ENCODE measurements at regions not wholly inside any gene's neighbourhood (a gene's known extent, or its start where the extent isn't known, plus 50 kb on each side); places are given as distances from the start of the nearest gene placed in this dataset.
A peak's percentile ranks its signal among the peaks of the same experiment; 100 is the strongest.

GRCh38 chr13:111410232-111411021, 90.0 kb downstream of the TEX29 start:
- Histone ChIP-seq H3K36me3 (ENCODE audit: control insufficient read depth in 2 of 2, extremely low read depth in 1 of 2, insufficient read depth in 2 of 2, low read length in 2 of 2) (no peaks in the 10 kb centered on the region), H2AFZ (ENCODE audit: control insufficient read depth, low read length) (no peak overlapping the region), H4K20me1 (ENCODE audit: control insufficient read depth, extremely low read depth, insufficient read depth, low read length) (no peaks in the 10 kb centered on the region), H3K27ac (ENCODE audit: control insufficient read depth, insufficient read depth, low read length) (no peak overlapping the region), H3K79me2 (ENCODE audit: control insufficient read depth, insufficient read depth, low read length) (no peaks in the 10 kb centered on the region), H3K27me3 (ENCODE audit: control insufficient read depth, extremely low read depth, insufficient read depth, low read length) (peaks cover 60% of the 10 kb centered on the region), H3K4me1 (ENCODE audit: control insufficient read depth, extremely low read depth, insufficient read depth, low read length) (no peaks in the 10 kb centered on the region), H3K4me2 (ENCODE audit: control insufficient read depth, extremely low read depth, insufficient read depth, low read depth, low read length) (no peak overlapping the region), H3K4me3 (ENCODE audit: control insufficient read depth in 2 of 3, extremely low read depth in 1 of 3, insufficient read depth in 2 of 3, low read depth in 1 of 3, low read length in 3 of 3) (no peak overlapping the region), H3K9me1 (ENCODE audit: control insufficient read depth, extremely low read depth, insufficient read depth, low read length) (no peaks in the 10 kb centered on the region), H3K9ac (ENCODE audit: control insufficient read depth, extremely low read depth, insufficient read depth, low read length) (no peak overlapping the region), H3K9me3 (ENCODE audit: control insufficient read depth, low read depth, low read length) (no peaks in the 10 kb centered on the region)
- dilution Hi-C loops (cut with MboI; ENCODE audit: extremely low pct_ligation_motif_present, low sequenced_read_pairs), result no loop called here
- FAIRE-seq (no peak), DNase-seq (ENCODE audit: low read depth, low spot score) (no peak)
- TF ChIP-seq CTCF (optimal IDR thresholded peaks at IDR 0.05 in 1 of 3, IDR thresholded peaks at IDR 0.05 in 1 of 3, conservative IDR thresholded peaks at IDR 0.05 in 1 of 3; ENCODE audit: extremely low read depth in 1 of 3, insufficient read depth in 2 of 3, low read length in 3 of 3) (no peak), EZH2 (IDR thresholded peaks at IDR 0.05; ENCODE audit: low read length) (no peak)

- H4K20me1 ChIP-seq (ENCODE audit: control insufficient read depth, extremely low read depth, insufficient read depth, low read length), result no peaks in the 10 kb centered on the region
- no peak overlapping the region for H3K4me3 ChIP-seq (ENCODE audit: control insufficient read depth in 2 of 3, extremely low read depth in 1 of 3, insufficient read depth in 2 of 3, low read depth in 1 of 3, low read length in 3 of 3)
- H3K4me1 ChIP-seq (ENCODE audit: control insufficient read depth, extremely low read depth, insufficient read depth, low read length), result no peaks in the 10 kb centered on the region
- no peaks in the 10 kb centered on the region for H3K36me3 ChIP-seq (ENCODE audit: control insufficient read depth in 2 of 2, extremely low read depth in 1 of 2, insufficient read depth in 2 of 2, low read length in 2 of 2)
- no peak overlapping the region for H3K9ac ChIP-seq (ENCODE audit: control insufficient read depth, extremely low read depth, insufficient read depth, low read length)
- H3K9me1 ChIP-seq (ENCODE audit: control insufficient read depth, extremely low read depth, insufficient read depth, low read length), result no peaks in the 10 kb centered on the region
- peaks cover 60% of the 10 kb centered on the region for H3K27me3 ChIP-seq (ENCODE audit: control insufficient read depth, extremely low read depth, insufficient read depth, low read length)
- TF ChIP-seq EZH2 (IDR thresholded peaks at IDR 0.05; ENCODE audit: low read length) (peak; percentile 34), CTCF (optimal IDR thresholded peaks at IDR 0.05 in 1 of 3, IDR thresholded peaks at IDR 0.05 in 1 of 3, conservative IDR thresholded peaks at IDR 0.05 in 1 of 3; ENCODE audit: extremely low read depth in 1 of 3, insufficient read depth in 2 of 3, low read length in 3 of 3) (no peak)
- no peak overlapping the region for H3K4me2 ChIP-seq (ENCODE audit: control insufficient read depth, extremely low read depth, insufficient read depth, low read depth, low read length)
- no peaks in the 10 kb centered on the region for H3K9me3 ChIP-seq (ENCODE audit: control insufficient read depth, low read depth, low read length)
- FAIRE-seq (no peak), DNase-seq (ENCODE audit: low read depth, low spot score) (no peak)
- no peaks in the 10 kb centered on the region for H3K79me2 ChIP-seq (ENCODE audit: control insufficient read depth, insufficient read depth, low read length)
- H3K27ac ChIP-seq (ENCODE audit: control insufficient read depth, insufficient read depth, low read length), result no peak overlapping the region
- H2AFZ ChIP-seq (ENCODE audit: control insufficient read depth, low read length), result no peak overlapping the region
- dilution Hi-C loops (cut with MboI; ENCODE audit: extremely low pct_ligation_motif_present, low sequenced_read_pairs), result no loop called here
Measured at GRCh38 chr13:111411151-111411858, 90.9 kb downstream of the TEX29 start.

Data from keratinocyte (primary cell).